ENCODE measurements at regions not wholly inside any gene's neighbourhood (a gene's known extent, or its start where the extent isn't known, plus 50 kb on each side); places are given as distances from the start of the nearest gene placed in this dataset.
A peak's percentile ranks its signal among the peaks of the same experiment; 100 is the strongest.

DNA sequence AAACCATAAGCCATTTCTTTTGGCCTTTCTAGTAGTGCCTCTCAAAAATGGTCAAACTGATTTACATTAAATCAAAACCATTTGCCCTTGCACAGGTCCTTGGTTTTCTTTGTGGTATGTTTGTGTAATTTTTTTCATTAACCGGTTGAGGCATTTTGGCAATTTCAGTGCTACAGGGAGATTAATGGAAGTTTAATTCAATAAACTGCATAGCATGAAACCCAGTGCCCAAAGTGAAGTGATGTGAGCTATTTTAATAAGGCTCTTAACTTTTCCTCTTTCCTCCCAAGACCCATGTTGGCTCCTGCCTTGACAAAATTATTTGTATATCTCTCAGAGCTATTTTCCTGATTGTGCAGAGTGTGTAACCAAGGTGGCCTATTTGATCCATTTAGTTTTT lies 326.2 kb upstream of the SEMA6A start:
- Histone ChIP-seq H3K36me3 (replicated peaks) (no peaks in the 10 kb centered on the region), H3K4me3 (no peak overlapping the region), H3K27me3 (ENCODE audit: low read depth) (no peaks in the 10 kb centered on the region), H3K4me1 (no peaks in the 10 kb centered on the region), H3K9me3 (no peaks in the 10 kb centered on the region)
- in situ Hi-C loops (cut with MboI; ENCODE audit: low sequenced_read_pairs), result no loop called here
- DNase-seq (ENCODE audit: low spot score in 2 of 2), result no peak

- H3K27me3 ChIP-seq (ENCODE audit: low read depth), result no peaks in the 10 kb centered on the region
- H3K9me3 ChIP-seq, result no peaks in the 10 kb centered on the region
- H3K36me3 ChIP-seq (replicated peaks), result no peaks in the 10 kb centered on the region
Measured at GRCh38 chr5:116898917-116899316, 324.3 kb upstream of the SEMA6A start.

DNA sequence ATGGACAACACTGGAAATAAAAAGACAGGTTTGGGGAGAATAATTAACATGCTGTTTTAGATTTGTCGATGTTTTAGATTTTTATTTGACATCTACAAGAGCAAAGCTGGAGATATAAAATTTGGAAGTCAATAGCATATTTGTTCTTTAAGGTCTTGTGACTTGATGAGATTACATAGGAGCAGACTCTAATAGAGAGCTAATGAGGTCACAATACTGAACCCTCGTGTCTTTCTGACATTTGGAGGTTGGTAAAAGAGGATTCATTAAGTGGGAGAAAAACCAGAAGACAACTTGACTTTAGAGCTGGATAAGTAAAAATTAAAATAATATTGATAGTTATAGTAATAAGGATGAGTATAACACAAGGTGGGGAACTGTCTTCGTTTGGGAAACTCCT lies 322.7 kb upstream of the SEMA6A start:
- no peak overlapping the region for H3K4me3 ChIP-seq
- in situ Hi-C loops (cut with MboI; ENCODE audit: low sequenced_read_pairs), result no loop called here

More at GRCh38 chr5:116898917-116899316, 324.3 kb upstream of the SEMA6A start:
- in situ Hi-C loops (cut with MboI; ENCODE audit: low sequenced_read_pairs), result no loop called here
- DNase-seq (ENCODE audit: low spot score in 2 of 2), result no peak
- Histone ChIP-seq H3K4me1 (no peaks in the 10 kb centered on the region), H3K4me3 (no peak overlapping the region)

DNA sequence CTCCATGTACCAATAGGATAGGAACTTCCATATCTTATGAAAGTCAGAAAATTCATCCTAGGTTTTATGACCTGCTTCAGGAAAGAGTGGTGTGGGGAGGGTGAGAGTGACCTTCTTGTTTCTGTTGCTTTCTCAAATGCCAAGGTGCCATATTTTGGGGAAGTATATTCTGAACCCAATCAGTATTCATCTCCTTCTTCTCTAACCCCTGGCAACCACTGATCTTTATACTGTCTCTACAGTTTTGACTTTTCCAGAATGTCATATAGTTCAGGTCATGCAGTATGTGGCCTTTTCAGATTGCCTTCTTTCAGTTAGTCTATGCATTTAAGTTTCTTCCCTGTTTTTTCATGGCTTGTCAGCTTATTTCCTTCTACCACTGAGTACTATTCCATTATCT lies 321.4 kb upstream of the SEMA6A start:
- DNase-seq (ENCODE audit: low spot score in 2 of 2), result no peak
- H3K4me1 ChIP-seq, result no peaks in the 10 kb centered on the region
- no peaks in the 10 kb centered on the region for H3K27me3 ChIP-seq (ENCODE audit: low read depth)
- in situ Hi-C loops (cut with MboI; ENCODE audit: low sequenced_read_pairs), result no loop called here
- no peak overlapping the region for H3K4me3 ChIP-seq
- H3K36me3 ChIP-seq (replicated peaks), result no peaks in the 10 kb centered on the region
- no peaks in the 10 kb centered on the region for H3K9me3 ChIP-seq

More for the DNA sequence above, 322.7 kb upstream of the SEMA6A start:
- no peaks in the 10 kb centered on the region for H3K4me1 ChIP-seq
- H3K36me3 ChIP-seq (replicated peaks), result no peaks in the 10 kb centered on the region
- no peak for DNase-seq (ENCODE audit: low spot score in 2 of 2)
- no peaks in the 10 kb centered on the region for H3K27me3 ChIP-seq (ENCODE audit: low read depth)
- no peaks in the 10 kb centered on the region for H3K9me3 ChIP-seq

DNA sequence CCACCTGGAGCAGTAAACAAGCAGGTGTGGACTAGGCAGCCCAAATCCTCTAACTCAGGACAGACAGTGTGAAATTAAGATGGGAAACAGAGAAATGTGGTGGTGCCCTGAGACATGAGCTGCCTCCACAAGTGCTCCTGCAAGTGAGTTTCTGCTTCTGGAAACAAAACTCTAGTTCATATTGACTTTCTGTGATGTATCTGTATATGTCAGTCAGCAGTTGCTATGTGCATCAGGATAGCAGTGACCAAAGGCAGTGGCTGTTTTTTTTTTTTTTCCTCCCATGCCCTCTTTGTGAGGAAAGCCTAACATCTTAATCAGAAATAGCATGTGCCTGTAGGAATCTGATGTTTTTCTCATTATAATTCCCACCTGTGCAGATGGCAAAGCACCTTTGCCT lies 318.4 kb upstream of the SEMA6A start:
- no peaks in the 10 kb centered on the region for H3K9me3 ChIP-seq
- in situ Hi-C loops (cut with MboI; ENCODE audit: low sequenced_read_pairs), result no loop called here
- H3K27me3 ChIP-seq (ENCODE audit: low read depth), result no peaks in the 10 kb centered on the region
- H3K4me1 ChIP-seq, result 0 out of 2 replicates have a peak, but pooled peaks cover 4% of the 10 kb centered on the region
- no peak overlapping the region for H3K4me3 ChIP-seq
- DNase-seq (ENCODE audit: low spot score in 2 of 2), result no peak
- no peaks in the 10 kb centered on the region for H3K36me3 ChIP-seq (replicated peaks)

- no peak for DNase-seq (ENCODE audit: low spot score in 2 of 2)
- in situ Hi-C loops (cut with MboI; ENCODE audit: low sequenced_read_pairs), result no loop called here
Measured at GRCh38 chr5:116887104-116887503, 312.5 kb upstream of the SEMA6A start.

DNA sequence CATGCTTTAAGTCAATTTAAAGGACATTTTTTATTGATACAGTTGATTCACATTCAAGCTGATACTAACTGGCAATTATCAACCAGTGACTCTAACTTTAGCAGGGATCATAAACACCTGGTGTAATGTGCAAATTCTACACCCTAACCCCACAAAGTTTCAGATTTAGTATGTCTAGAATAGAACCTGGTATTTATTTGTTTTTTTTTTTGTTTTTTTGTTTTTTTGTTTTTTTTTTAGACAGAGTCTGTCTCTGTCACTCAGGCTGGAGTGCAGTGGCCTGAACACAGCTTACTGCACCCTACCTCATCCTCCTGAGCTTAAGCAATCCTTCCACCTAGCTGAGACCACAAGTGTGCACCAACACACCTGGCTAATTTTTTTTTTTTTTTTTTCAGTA lies 311.2 kb upstream of the SEMA6A start:
- H3K4me3 ChIP-seq, result no peak overlapping the region
- H3K27me3 ChIP-seq (ENCODE audit: low read depth), result no peaks in the 10 kb centered on the region
- DNase-seq (ENCODE audit: low spot score in 2 of 2), result no peak

More at GRCh38 chr5:116887104-116887503, 312.5 kb upstream of the SEMA6A start:
- Histone ChIP-seq H3K4me1 (0 out of 2 replicates have a peak, but pooled peaks cover 4% of the 10 kb centered on the region), H3K27me3 (ENCODE audit: low read depth) (no peaks in the 10 kb centered on the region), H3K36me3 (replicated peaks) (no peaks in the 10 kb centered on the region), H3K4me3 (no peak overlapping the region), H3K9me3 (no peaks in the 10 kb centered on the region)

GRCh38 chr5:116883875-116884274 lies 309.3 kb upstream of the SEMA6A start:
- no peak for DNase-seq (ENCODE audit: low spot score in 2 of 2)
- Histone ChIP-seq H3K9me3 (no peaks in the 10 kb centered on the region), H3K4me1 (no peaks in the 10 kb centered on the region), H3K27me3 (ENCODE audit: low read depth) (no peaks in the 10 kb centered on the region), H3K4me3 (no peak overlapping the region), H3K36me3 (replicated peaks) (no peaks in the 10 kb centered on the region)
- in situ Hi-C loops (cut with MboI; ENCODE audit: low sequenced_read_pairs), result no loop called here

More for the DNA sequence above, 311.2 kb upstream of the SEMA6A start:
- H3K4me1 ChIP-seq, result 0 out of 2 replicates have a peak, but pooled peaks cover 4% of the 10 kb centered on the region
- H3K36me3 ChIP-seq (replicated peaks), result no peaks in the 10 kb centered on the region
- no peaks in the 10 kb centered on the region for H3K9me3 ChIP-seq
- in situ Hi-C loops (cut with MboI; ENCODE audit: low sequenced_read_pairs), result no loop called here

- Histone ChIP-seq H3K36me3 (replicated peaks) (no peaks in the 10 kb centered on the region), H3K4me3 (no peak overlapping the region), H3K27me3 (ENCODE audit: low read depth) (no peaks in the 10 kb centered on the region), H3K4me1 (peaks cover 2% of the 10 kb centered on the region), H3K9me3 (no peaks in the 10 kb centered on the region)
- in situ Hi-C loops (cut with MboI; ENCODE audit: low sequenced_read_pairs), result no loop called here
- DNase-seq (ENCODE audit: low spot score in 2 of 2), result no peak
Measured at GRCh38 chr5:116881921-116882531, 307.4 kb upstream of the SEMA6A start.

GRCh38 chr5:116880601-116881000 lies 306.0 kb upstream of the SEMA6A start:
- H3K9me3 ChIP-seq, result no peaks in the 10 kb centered on the region
- H3K36me3 ChIP-seq (replicated peaks), result no peaks in the 10 kb centered on the region
- no peak for DNase-seq (ENCODE audit: low spot score in 2 of 2)
- H3K4me3 ChIP-seq, result no peak overlapping the region
- in situ Hi-C loops (cut with MboI; ENCODE audit: low sequenced_read_pairs), result no loop called here
- no peaks in the 10 kb centered on the region for H3K27me3 ChIP-seq (ENCODE audit: low read depth)
- H3K4me1 ChIP-seq, result peaks cover 11% of the 10 kb centered on the region

- DNase-seq (ENCODE audit: low spot score in 2 of 2), result no peak
- H3K9me3 ChIP-seq, result no peaks in the 10 kb centered on the region
- no peaks in the 10 kb centered on the region for H3K27me3 ChIP-seq (ENCODE audit: low read depth)
- H3K4me3 ChIP-seq, result no peak overlapping the region
- in situ Hi-C loops (cut with MboI; ENCODE audit: low sequenced_read_pairs), result no loop called here
- H3K36me3 ChIP-seq (replicated peaks), result no peaks in the 10 kb centered on the region
- H3K4me1 ChIP-seq, result peaks cover 11% of the 10 kb centered on the region
Measured at GRCh38 chr5:116880150-116880549, 305.5 kb upstream of the SEMA6A start.

- H3K4me3 ChIP-seq, result no peak overlapping the region
- in situ Hi-C loops (cut with MboI; ENCODE audit: low sequenced_read_pairs), result no loop called here
- DNase-seq (ENCODE audit: low spot score in 2 of 2), result peak; percentile 40 to 97
- H3K4me1 ChIP-seq, result peaks cover 11% of the 10 kb centered on the region
- no peaks in the 10 kb centered on the region for H3K9me3 ChIP-seq
- no peaks in the 10 kb centered on the region for H3K27me3 ChIP-seq (ENCODE audit: low read depth)
- H3K36me3 ChIP-seq (replicated peaks), result no peaks in the 10 kb centered on the region
Measured at GRCh38 chr5:116876240-116876840, 301.7 kb upstream of the SEMA6A start.

- H3K27me3 ChIP-seq (ENCODE audit: low read depth), result no peaks in the 10 kb centered on the region
- in situ Hi-C loops (cut with MboI; ENCODE audit: low sequenced_read_pairs), result no loop called here
Measured at GRCh38 chr5:116872986-116873385, 298.4 kb upstream of the SEMA6A start.

DNA sequence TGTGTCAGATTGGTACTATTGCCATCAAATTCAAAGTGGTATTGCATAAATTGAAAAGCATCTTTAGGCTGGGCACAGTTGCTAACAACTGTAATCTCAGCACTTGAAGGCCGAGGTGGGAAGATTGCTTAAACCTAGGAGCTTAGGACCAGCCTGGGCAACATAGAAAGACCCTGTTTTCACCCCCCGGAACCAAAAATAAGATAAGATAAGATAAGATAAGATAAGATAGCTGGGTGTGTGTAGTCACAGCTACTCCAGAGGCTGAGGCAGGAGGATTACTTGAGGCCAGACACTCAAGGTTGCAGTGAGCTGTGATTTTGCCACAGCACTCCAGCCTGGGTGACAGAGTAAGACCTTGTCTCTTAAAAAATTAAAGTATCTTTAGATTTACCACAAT lies 297.9 kb upstream of the SEMA6A start:
- in situ Hi-C loops (cut with MboI; ENCODE audit: low sequenced_read_pairs), result no loop called here
- H3K4me3 ChIP-seq, result no peak overlapping the region
- no peak for DNase-seq (ENCODE audit: low spot score in 2 of 2)
- H3K36me3 ChIP-seq (replicated peaks), result no peaks in the 10 kb centered on the region
- no peaks in the 10 kb centered on the region for H3K9me3 ChIP-seq
- no peaks in the 10 kb centered on the region for H3K27me3 ChIP-seq (ENCODE audit: low read depth)
- H3K4me1 ChIP-seq, result peaks cover 17% of the 10 kb centered on the region

More at GRCh38 chr5:116872986-116873385, 298.4 kb upstream of the SEMA6A start:
- H3K4me3 ChIP-seq, result no peak overlapping the region
- H3K4me1 ChIP-seq, result peaks cover 14% of the 10 kb centered on the region
- DNase-seq (ENCODE audit: low spot score in 2 of 2), result no peak
- no peaks in the 10 kb centered on the region for H3K9me3 ChIP-seq
- H3K36me3 ChIP-seq (replicated peaks), result no peaks in the 10 kb centered on the region
